HCT116 (cell line): ENCODE measurements at regions not wholly inside any gene's neighbourhood (a gene's known extent, or its start where the extent isn't known, plus 50 kb on each side); places are given as distances from the start of the nearest gene placed in this dataset.

Experiments used
- EZH2phosphoT487 ChIP-seq: fragments of 200-600 bp; IDR thresholded peaks from 2 replicates; pipeline ENCODE4 v1.6.1; 2018; ENCODE audit warnings: antibody characterized with exemption, borderline replicate concordance
- JUND ChIP-seq: IDR thresholded peaks from 2 replicates; pipeline ENCODE4 v1.6.1; 2012

DNA sequence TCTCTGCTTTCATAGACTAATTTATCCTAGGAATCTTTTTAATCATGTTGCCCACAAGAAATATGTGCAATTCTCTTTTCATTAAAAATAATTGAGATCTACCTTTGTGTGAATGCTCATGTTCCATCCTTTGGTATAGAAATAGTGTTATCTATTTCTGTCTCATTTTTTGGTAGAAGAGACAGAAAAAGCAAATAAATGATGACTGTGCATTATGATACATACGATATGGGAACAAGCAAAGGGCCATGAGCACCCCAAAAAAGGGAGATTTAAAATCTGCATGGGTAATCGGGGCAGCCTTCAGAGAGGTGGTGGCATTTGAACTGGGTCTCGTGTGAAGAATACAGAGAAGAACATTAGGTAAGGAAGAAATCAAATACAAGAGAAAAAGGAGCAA, 1197.5 kb upstream of the AUTS2 start:
- TF ChIP-seq EZH2phosphoT487 (no peak), JUND (no peak)
